Transverse colon (tissue), 4 donors: ENCODE measurements at regions not wholly inside any gene's neighbourhood (a gene's known extent, or its start where the extent isn't known, plus 50 kb on each side); places are given as distances from the start of the nearest gene placed in this dataset.
"Not testable (repeated sequence)": the region's sequence is repeated elsewhere in the genome, so short reads cannot be mapped to it uniquely, and the experiment has no call there.

Experiments used
- DNase-seq: peaks from one replicate; pipeline ENCODE4 v3.0.0-alpha.2; 2019
- H3K27ac ChIP-seq, 4 donors: fragments of 200-600 bp; sonication (generic); 2 replicates each; pipeline ENCODE4 v1.5.1; 2016 to 2018; ENCODE audit warnings: inconsistent platforms in 4 of 4
- H3K27me3 ChIP-seq: fragments of 200-600 bp; sonication (generic); 2 replicates; pipeline ENCODE4 v1.5.1; 2017; ENCODE audit warnings: inconsistent platforms
- H3K36me3 ChIP-seq, 4 donors: fragments of 200-600 bp; sonication (generic); 2 replicates each; pipeline ENCODE4 v1.5.1; 2017 to 2019; ENCODE audit warnings: inconsistent platforms in 4 of 4
- H3K4me1 ChIP-seq, 4 donors: fragments of 200-600 bp; sonication (generic); 2 replicates each; pipeline ENCODE4 v1.5.1; 2017 to 2020; ENCODE audit warnings: inconsistent platforms in 4 of 4
- H3K4me3 ChIP-seq, 4 donors: fragments of 200-600 bp; sonication (generic); 1 replicate in 1 of 4; 2 replicates in 3 of 4; pipeline versions ENCODE4 v1.5.1 to v1.6.1; 2017 to 2019; ENCODE audit warnings: inconsistent platforms in 4 of 4
- H3K9me3 ChIP-seq, 2 donors: fragments of 200-600 bp; sonication (generic); 2 replicates each; pipeline ENCODE4 v1.5.1; 2017 to 2019; ENCODE audit warnings: inconsistent platforms in 2 of 2
- EP300 ChIP-seq: sonication (generic); formaldehyde crosslinking; IDR thresholded peaks from one replicate; pipeline ENCODE4 v1.6.1; 2017; ENCODE audit warnings: antibody characterized with exemption, low read depth
- POLR2A ChIP-seq: fragments of 450-650 bp; IDR thresholded peaks from one replicate; pipeline ENCODE4 v1.6.1; 2016; ENCODE audit warnings: antibody characterized with exemption, mild to moderate bottlenecking, moderate library complexity
- POLR2AphosphoS5 ChIP-seq, 3 donors: sonication (generic); formaldehyde crosslinking; IDR thresholded peaks; one replicate each; pipeline ENCODE4 v1.6.1; 2016; ENCODE audit warnings: antibody characterized with exemption in 3 of 3
- WGBS, 2 donors: methylation state at CpG; one replicate each; pipeline ENCODE4 v1.1.5; 2018; ENCODE audit warnings: low coverage in 1 of 2; 5-methylcytosine and 5-hydroxymethylcytosine counted together
- in situ Hi-C, 4 donors: fragments of 200-750 bp; cut with MboI; loops; one replicate each; pipeline versions ENCODE4 v1.15.0 to v1.15.1; 2017; ENCODE audit warnings: low sequenced_read_pairs in 3 of 4, low pct_ligation_motif_present in 1 of 4, low pct_unique_long_range_greater_than_20kb in 1 of 4
- intact Hi-C: fragments of 100-400 bp; cut with DNase I; formaldehyde crosslinking; loops from one replicate; pipeline ENCODE4 v1.15.1; 2023; ENCODE audit warnings: low total_unique reads
- TF ChIP-seq, protein P1 (sequence below), 5 experiments: fragments of 200-600 bp in 3 of 5; fragments of 450-650 bp in 2 of 5; sonication (generic) in 3 of 5; IDR thresholded peaks; 1 replicate in 2 of 5; 2 replicates in 3 of 5; pipeline ENCODE4 v1.5.1; 2016 to 2017; ENCODE audit warnings: antibody characterized with exemption in 5 of 5, inconsistent platforms in 3 of 5, mild to moderate bottlenecking in 2 of 5, moderate library complexity in 1 of 5

DNA sequence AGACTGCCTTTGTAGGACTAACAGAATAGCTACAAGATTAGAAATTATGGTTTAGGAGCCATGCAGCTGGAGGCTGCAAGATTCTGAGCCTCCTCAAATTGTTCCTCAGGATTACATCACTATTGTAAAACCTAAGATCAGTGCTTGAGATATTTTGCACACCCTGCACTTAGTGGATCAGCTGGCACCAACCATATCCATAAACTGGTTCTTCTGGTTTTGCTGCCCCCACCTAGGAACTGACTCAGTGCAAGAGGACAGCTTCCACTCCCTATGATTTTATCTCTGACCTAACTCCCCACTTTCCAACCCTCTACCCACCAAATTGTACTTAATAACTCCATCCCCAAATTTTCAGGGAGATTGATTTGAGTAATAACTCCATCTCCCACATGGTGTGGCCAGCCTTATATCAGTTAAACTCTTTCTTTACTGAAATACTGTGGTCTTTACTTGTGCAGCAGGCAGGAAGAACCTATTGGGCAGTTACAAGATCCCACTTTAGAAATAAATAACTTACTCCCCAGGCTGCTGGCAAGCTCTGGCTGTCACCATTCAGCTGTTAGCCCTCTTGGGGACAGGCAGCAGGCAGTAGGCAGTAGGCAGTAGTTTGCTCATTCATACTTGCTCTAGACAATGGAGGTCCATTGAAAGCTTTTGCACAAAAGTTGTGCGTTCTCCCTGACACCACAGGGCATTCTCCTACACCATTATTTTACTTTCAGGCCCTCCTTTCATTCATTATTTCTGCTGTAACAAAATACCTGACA is 119.0 kb downstream of the SLC17A6 start:
- in situ Hi-C loops (no loop called here), intact Hi-C loops (no loop called here)
- TF ChIP-seq POLR2A (no peak), POLR2AphosphoS5 (IDR thresholded peaks at IDR 0.05) (no peak), EP300 (no peak)
- TF ChIP-seq, protein P1, sequence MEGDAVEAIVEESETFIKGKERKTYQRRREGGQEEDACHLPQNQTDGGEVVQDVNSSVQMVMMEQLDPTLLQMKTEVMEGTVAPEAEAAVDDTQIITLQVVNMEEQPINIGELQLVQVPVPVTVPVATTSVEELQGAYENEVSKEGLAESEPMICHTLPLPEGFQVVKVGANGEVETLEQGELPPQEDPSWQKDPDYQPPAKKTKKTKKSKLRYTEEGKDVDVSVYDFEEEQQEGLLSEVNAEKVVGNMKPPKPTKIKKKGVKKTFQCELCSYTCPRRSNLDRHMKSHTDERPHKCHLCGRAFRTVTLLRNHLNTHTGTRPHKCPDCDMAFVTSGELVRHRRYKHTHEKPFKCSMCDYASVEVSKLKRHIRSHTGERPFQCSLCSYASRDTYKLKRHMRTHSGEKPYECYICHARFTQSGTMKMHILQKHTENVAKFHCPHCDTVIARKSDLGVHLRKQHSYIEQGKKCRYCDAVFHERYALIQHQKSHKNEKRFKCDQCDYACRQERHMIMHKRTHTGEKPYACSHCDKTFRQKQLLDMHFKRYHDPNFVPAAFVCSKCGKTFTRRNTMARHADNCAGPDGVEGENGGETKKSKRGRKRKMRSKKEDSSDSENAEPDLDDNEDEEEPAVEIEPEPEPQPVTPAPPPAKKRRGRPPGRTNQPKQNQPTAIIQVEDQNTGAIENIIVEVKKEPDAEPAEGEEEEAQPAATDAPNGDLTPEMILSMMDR (IDR thresholded peaks at IDR 0.05) = no peak
- Histone ChIP-seq H3K36me3 (no peaks in the 10 kb centered on the region), H3K4me3 (no peak overlapping the region), H3K4me1 (no peaks in the 10 kb centered on the region), H3K27me3 (no peaks in the 10 kb centered on the region), H3K27ac (no peak overlapping the region), H3K9me3 (no peaks in the 10 kb centered on the region)
- DNase-seq = no peak
- WGBS, 2 donors = 67% methylated on average over 1 of the region's 1 CpG

DNA sequence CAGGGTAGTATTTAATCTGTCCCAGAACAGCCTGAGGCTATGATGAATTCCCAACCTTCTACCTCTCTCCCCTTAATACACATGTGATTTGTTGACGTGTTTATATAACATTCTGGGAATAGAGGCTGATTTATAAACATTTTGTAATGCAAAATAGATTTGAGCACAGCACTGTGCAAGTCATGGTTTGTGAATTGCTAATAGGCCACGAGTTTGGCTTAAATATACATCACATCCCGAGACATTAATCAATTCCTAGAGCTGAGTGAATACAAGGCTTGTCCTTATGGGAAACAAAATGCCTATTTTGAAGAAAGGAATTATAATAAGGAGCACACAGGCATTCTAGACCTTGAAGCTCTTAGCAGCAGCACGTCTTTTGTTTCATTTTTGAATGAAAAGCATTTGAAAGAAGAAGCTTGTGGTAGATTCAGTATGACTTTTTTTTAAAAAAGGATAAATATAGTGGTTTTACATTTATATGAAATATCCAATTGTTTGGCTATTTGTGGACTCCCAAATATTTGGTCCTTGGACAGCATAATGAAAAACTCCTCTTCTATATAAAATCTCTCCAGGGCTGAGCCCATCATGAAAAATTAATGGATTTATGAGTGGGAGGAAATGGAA is 116.4 kb downstream of the SLC17A6 start:
- H3K4me1 ChIP-seq = no peaks in the 10 kb centered on the region
- H3K27ac ChIP-seq = no peak overlapping the region
- no peaks in the 10 kb centered on the region for H3K27me3 ChIP-seq
- DNase-seq = no peak
- intact Hi-C loops (no loop called here), in situ Hi-C loops (no loop called here)
- TF ChIP-seq, protein P1 (IDR thresholded peaks at IDR 0.05) = no peak
- no peak for TF ChIP-seq EP300
- TF ChIP-seq POLR2AphosphoS5 (IDR thresholded peaks at IDR 0.05) = no peak
- no peak for TF ChIP-seq POLR2A
- no peaks in the 10 kb centered on the region for H3K9me3 ChIP-seq
- no peak overlapping the region for H3K4me3 ChIP-seq
- no peaks in the 10 kb centered on the region for H3K36me3 ChIP-seq
- 52 to 53% methylated on average over 4 of the region's 4 CpGs for WGBS, 2 donors

- Histone ChIP-seq H3K9me3 (no peaks in the 10 kb centered on the region), H3K36me3 (no peaks in the 10 kb centered on the region), H3K4me3 (no peak overlapping the region), H3K27me3 (no peaks in the 10 kb centered on the region), H3K27ac (no peak overlapping the region), H3K4me1 (no peaks in the 10 kb centered on the region)
- intact Hi-C loops (no loop called here), in situ Hi-C loops (no loop called here)
- DNase-seq = no peak
- TF ChIP-seq POLR2AphosphoS5 (IDR thresholded peaks at IDR 0.05) = no peak
Measured at GRCh38 chr11:22449441-22449840, 111.3 kb downstream of the SLC17A6 start.

- WGBS, 2 donors = 40 to 43% methylated on average over 2 of the region's 2 CpGs
- no peak overlapping the region for H3K27ac ChIP-seq
- no peak overlapping the region for H3K4me3 ChIP-seq
- H3K27me3 ChIP-seq = no peaks in the 10 kb centered on the region
- intact Hi-C loops = no loop called here
- no peaks in the 10 kb centered on the region for H3K36me3 ChIP-seq
- H3K4me1 ChIP-seq = no peaks in the 10 kb centered on the region
- H3K9me3 ChIP-seq = no peaks in the 10 kb centered on the region
- in situ Hi-C loops = no loop called here
- TF ChIP-seq POLR2A (no peak), POLR2AphosphoS5 (IDR thresholded peaks at IDR 0.05) (no peak)
- no peak for DNase-seq
Measured at GRCh38 chr11:22444076-22444475, 105.9 kb downstream of the SLC17A6 start.

- Histone ChIP-seq H3K9me3 (no peaks in the 10 kb centered on the region), H3K27ac (no peak overlapping the region), H3K36me3 (no peaks in the 10 kb centered on the region), H3K27me3 (no peaks in the 10 kb centered on the region), H3K4me3 (no peak overlapping the region), H3K4me1 (no peaks in the 10 kb centered on the region)
- intact Hi-C loops = no loop called here
- no peak for TF ChIP-seq EP300
- no peak for TF ChIP-seq POLR2AphosphoS5 (IDR thresholded peaks at IDR 0.05)
- no peak for TF ChIP-seq POLR2A
- TF ChIP-seq, protein P1 (IDR thresholded peaks at IDR 0.05) = no peak
- 0 to 41% methylated on average over 1 of the region's 1 CpG for WGBS, 2 donors
- in situ Hi-C loops = no loop called here
- DNase-seq = no peak
Measured at GRCh38 chr11:22441831-22442230, 103.7 kb downstream of the SLC17A6 start.

GRCh38 chr11:22435582-22435981 is 97.4 kb downstream of the SLC17A6 start:
- H3K9me3 ChIP-seq, DNase-seq, H3K27ac ChIP-seq, in situ Hi-C loops, H3K4me3 ChIP-seq, intact Hi-C loops, H3K36me3 ChIP-seq, H3K27me3 ChIP-seq, H3K4me1 ChIP-seq: not testable (repeated sequence)
- WGBS, 2 donors = 96 to 97% methylated on average over 7 of the region's 7 CpGs
